ENCODE measurements at regions not wholly inside any gene's neighbourhood (a gene's known extent, or its start where the extent isn't known, plus 50 kb on each side); places are given as distances from the start of the nearest gene placed in this dataset.

DNA sequence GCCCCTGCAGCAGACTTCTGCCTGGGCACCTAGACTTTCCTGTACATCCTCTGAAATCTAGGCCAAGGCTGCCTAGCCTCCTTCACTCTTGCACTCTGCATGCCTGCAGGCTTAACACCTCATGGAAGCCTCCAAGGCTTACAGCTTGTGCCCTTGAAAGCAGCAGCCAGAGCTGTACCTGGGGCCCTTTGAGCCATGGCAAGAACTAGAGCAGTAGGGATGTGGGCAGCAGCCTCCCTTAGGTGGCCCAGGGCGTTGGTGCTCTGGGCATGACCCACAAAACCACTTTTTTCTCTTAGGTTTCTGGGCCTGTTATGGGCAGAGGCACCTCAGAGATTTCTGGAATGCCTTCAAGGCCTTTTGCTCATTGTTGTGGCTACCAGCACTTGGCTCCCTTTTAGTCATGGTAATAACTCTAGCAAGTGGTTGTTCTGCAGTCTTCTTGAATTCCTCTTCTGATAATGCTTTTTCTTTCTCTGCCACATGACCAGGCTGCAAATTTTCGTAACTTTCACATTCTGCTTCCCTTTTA, 606.2 kb downstream of the TLE4 start:
- ATAC-seq: no peak
- Histone ChIP-seq H3K4me3 (no peak overlapping the region), H3K36me3 (no peaks in the 10 kb centered on the region), H3K4me1 (no peaks in the 10 kb centered on the region), H3K9me3 (peaks cover 0 to 22% (median 0%) of the 10 kb centered on the region in 3 donors), H3K27me3 (no peaks in the 10 kb centered on the region), H3K27ac (no peak overlapping the region)
- TF ChIP-seq, protein P1, sequence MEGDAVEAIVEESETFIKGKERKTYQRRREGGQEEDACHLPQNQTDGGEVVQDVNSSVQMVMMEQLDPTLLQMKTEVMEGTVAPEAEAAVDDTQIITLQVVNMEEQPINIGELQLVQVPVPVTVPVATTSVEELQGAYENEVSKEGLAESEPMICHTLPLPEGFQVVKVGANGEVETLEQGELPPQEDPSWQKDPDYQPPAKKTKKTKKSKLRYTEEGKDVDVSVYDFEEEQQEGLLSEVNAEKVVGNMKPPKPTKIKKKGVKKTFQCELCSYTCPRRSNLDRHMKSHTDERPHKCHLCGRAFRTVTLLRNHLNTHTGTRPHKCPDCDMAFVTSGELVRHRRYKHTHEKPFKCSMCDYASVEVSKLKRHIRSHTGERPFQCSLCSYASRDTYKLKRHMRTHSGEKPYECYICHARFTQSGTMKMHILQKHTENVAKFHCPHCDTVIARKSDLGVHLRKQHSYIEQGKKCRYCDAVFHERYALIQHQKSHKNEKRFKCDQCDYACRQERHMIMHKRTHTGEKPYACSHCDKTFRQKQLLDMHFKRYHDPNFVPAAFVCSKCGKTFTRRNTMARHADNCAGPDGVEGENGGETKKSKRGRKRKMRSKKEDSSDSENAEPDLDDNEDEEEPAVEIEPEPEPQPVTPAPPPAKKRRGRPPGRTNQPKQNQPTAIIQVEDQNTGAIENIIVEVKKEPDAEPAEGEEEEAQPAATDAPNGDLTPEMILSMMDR (IDR thresholded peaks at IDR 0.05): no peak
- no peak for TF ChIP-seq POLR2AphosphoS5 (IDR thresholded peaks at IDR 0.05)
- no peak for TF ChIP-seq EP300 (IDR thresholded peaks at IDR 0.05)
- TF ChIP-seq POLR2A (IDR thresholded peaks at IDR 0.05): no peak
- 80 to 96% methylated on average over 1 to 2 of the region's 2 CpGs for WGBS, 2 donors (ENCODE audit: low coverage in 1 of 2)

DNA sequence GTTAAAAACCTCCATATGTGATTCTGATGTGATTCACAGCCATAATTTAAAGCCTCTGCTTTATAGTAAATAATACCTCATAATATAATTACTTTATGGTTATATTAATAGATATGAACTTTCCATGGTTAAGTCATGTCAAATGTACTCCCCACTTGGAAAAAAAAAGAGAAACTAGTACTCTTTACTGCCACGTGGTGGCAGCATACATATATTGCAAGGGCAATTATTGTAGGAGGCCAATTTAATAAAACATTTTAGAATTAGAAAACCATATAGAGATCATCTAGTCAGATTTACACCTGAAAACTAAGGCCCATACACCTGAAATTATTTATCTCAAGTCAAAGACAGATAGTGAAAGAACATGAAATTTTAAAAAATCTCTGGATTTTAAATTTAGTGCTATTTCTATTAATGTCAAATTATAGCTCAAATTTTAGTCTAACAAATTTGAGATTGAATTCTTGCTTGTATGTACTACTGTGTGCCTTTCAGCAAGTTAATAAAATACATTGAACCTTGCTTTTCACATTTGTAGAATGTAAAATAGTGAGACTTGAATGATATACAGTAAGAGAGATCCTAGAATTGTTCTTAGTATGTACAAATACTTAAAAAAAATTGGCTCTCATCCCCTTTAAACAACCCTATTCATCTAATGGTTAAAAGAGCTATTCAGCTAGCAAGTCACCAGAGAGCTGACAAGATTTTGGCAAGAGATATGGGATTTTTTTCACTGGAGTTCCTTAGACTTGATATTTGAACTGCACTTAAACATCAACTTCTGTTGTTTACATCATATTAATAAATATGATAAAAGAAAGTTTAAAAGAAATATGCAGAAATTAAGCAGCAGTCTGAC, 603.8 kb downstream of the TLE4 start:
- H3K27ac ChIP-seq: no peak overlapping the region
- ATAC-seq: no peak
- H3K27me3 ChIP-seq: no peaks in the 10 kb centered on the region
- no peaks in the 10 kb centered on the region for H3K4me1 ChIP-seq
- peaks cover 0 to 18% (median 0%) of the 10 kb centered on the region in 3 donors for H3K9me3 ChIP-seq
- H3K4me3 ChIP-seq: no peak overlapping the region
- no peak for TF ChIP-seq EP300 (IDR thresholded peaks at IDR 0.05)
- TF ChIP-seq, protein P1 (IDR thresholded peaks at IDR 0.05): peak; percentile 66 to 75 (median 71)
- WGBS, 2 donors (ENCODE audit: low coverage in 1 of 2): 0% methylated on average over 1 of the region's 1 CpG
- no peaks in the 10 kb centered on the region for H3K36me3 ChIP-seq

DNA sequence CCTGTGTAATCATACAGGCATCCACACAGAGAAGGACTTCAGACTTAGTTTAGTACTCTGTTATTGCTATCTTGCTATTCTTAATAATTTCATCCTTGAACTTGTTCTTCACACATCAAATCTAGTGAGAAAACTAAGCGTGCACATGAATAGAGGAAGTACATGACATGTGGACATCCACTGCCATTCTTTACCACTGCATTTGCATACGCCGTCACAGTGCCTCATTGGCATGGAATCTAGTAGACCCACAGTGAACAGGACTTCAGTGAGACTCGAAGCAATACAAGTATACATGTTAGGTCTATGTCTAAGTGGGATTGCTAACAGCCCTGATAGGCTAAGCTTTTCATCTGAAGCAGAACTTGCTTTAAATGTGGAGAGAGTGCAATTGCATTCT, 592.1 kb downstream of the TLE4 start:
- no peaks in the 10 kb centered on the region for H3K9me3 ChIP-seq
- H3K4me1 ChIP-seq: peaks cover 0 to under 1% (median 0%) of the 10 kb centered on the region in 3 donors
- H3K27ac ChIP-seq: no peak overlapping the region
- no peaks in the 10 kb centered on the region for H3K36me3 ChIP-seq
- ATAC-seq: no peak
- H3K27me3 ChIP-seq: no peaks in the 10 kb centered on the region
- TF ChIP-seq EP300 (IDR thresholded peaks at IDR 0.05) (no peak), POLR2AphosphoS5 (IDR thresholded peaks at IDR 0.05) (no peak), POLR2A (IDR thresholded peaks at IDR 0.05) (no peak)
- TF ChIP-seq, protein P1 (IDR thresholded peaks at IDR 0.05): no peak
- 95 to 100% methylated on average over 4 of the region's 4 CpGs for WGBS, 2 donors (ENCODE audit: low coverage in 1 of 2)
- H3K4me3 ChIP-seq: no peak overlapping the region

DNA sequence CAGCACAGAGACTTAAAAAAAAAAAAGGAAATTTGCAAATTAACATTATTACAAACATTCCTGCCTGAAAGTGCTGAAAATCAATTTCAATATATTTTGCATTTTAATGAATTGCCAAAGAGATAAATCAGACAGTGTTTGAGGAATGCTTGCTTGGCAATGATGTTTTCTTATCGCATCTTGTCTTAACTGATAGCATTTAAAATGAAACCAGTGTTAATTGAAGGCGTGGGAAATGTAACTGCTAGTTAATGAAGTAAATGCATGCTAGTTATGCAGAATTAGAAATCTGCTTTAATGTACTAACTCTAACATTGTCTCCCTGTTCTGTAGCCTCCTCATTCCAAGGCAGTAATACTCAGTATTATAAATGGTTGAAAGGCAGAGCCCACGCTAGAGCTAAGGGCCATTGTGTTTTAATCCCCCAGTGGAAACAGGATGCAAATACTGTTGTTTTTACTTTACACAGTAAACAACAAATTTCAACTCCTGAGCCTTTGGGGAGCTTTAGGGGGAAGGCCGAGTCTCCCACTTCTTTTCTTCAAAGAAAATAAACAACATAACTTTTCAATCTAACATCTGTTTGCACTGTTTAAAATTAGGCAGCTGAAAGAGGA, 586.9 kb downstream of the TLE4 start:
- WGBS, 2 donors (ENCODE audit: low coverage in 1 of 2): 65 to 76% methylated on average over 3 to 4 of the region's 4 CpGs
- no peaks in the 10 kb centered on the region for H3K27me3 ChIP-seq
- TF ChIP-seq POLR2AphosphoS5 (IDR thresholded peaks at IDR 0.05): no peak
- no peak for TF ChIP-seq EP300 (IDR thresholded peaks at IDR 0.05)
- TF ChIP-seq, protein P1 (IDR thresholded peaks at IDR 0.05): no peak
- no peak overlapping the region for H3K27ac ChIP-seq
- H3K4me3 ChIP-seq: no peak overlapping the region
- H3K36me3 ChIP-seq: no peaks in the 10 kb centered on the region
- H3K9me3 ChIP-seq: peaks cover 0 to 2% (median 0%) of the 10 kb centered on the region in 3 donors
- H3K4me1 ChIP-seq: peaks cover 3 to 23% (median 6%) of the 10 kb centered on the region in 3 donors
- no peak for ATAC-seq
